Fibroblast of pulmonary artery (primary cell): ENCODE measurements at regions not wholly inside any gene's neighbourhood (a gene's known extent, or its start where the extent isn't known, plus 50 kb on each side); places are given as distances from the start of the nearest gene placed in this dataset.

Experiments
- DNase-seq: peaks from one replicate; pipeline ENCODE4 v3.0.0-alpha.2; 2010; ENCODE audit warnings: low read depth
- H3K4me3 ChIP-seq: replicated peaks from 2 replicates; pipeline ENCODE4 v1.5.1; 2011; ENCODE audit warnings: low read depth, mild to moderate bottlenecking, control low read depth, low read length, moderate library complexity
- TF ChIP-seq, protein P1 (sequence below): IDR thresholded peaks from 2 replicates; pipeline ENCODE4 v1.5.1; 2011; ENCODE audit warnings: mild to moderate bottlenecking, control low read depth, low read length, inconsistent platforms; ENCODE audit errors: missing control alignments

DNA sequence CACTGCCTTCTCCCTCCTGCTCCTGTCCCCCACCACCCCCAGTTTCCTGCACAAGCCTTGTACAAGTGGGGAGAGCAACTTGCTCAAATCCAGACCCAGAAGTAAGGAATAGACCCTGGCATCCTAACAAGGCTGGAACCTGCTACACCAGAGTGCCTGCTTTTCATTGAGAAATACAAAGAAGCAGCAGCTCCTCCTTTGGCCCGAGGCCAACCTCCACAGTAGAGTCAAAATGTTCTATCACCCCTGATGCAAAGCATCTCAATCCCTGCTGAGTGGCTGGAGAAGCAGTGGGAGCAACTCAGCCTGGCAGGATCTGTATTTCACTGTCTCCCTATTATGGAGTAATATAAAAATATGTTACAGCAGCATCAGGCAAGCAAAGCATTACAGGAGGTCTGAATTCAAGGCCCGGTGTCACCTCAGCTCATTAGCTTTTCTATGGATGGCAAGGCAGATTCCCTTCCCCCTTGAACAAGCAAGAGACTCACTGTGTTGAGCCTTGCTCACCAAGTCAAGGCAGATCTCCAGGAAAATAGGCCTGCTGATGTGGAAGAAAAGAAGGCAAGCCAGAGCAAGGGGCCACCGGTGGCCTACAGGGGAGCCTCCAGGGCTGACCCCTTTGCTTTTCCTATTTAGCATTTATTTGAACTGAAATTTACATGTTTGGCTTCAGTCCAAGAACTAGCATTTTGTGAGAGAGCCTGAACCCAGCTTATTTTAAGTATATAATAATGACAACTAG is 186.3 kb upstream of the EGLN3 start:
- DNase-seq: no peak
- no peak overlapping the region for H3K4me3 ChIP-seq
- TF ChIP-seq, protein P1, sequence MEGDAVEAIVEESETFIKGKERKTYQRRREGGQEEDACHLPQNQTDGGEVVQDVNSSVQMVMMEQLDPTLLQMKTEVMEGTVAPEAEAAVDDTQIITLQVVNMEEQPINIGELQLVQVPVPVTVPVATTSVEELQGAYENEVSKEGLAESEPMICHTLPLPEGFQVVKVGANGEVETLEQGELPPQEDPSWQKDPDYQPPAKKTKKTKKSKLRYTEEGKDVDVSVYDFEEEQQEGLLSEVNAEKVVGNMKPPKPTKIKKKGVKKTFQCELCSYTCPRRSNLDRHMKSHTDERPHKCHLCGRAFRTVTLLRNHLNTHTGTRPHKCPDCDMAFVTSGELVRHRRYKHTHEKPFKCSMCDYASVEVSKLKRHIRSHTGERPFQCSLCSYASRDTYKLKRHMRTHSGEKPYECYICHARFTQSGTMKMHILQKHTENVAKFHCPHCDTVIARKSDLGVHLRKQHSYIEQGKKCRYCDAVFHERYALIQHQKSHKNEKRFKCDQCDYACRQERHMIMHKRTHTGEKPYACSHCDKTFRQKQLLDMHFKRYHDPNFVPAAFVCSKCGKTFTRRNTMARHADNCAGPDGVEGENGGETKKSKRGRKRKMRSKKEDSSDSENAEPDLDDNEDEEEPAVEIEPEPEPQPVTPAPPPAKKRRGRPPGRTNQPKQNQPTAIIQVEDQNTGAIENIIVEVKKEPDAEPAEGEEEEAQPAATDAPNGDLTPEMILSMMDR: no peak

DNA sequence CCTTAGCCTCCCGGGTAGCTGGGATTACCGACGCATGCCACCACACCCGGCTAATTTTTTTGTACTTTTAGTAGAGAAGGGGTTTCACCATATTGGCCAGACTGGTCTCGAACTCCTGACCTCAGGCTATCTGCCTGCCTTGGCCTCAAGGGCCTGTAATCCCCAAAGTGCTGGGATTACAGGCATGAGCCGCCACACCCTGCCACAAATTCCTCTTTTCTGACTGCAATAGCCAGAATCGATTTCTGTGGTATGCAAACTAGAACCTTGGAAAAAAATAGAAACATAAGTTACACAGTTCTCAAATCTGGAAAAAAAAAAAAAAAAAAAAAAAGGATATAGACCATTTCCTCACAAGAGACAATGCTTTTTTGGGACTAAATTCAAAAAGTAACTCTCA is 184.6 kb upstream of the EGLN3 start:
- no peak overlapping the region for H3K4me3 ChIP-seq
- DNase-seq: no peak
- TF ChIP-seq, protein P1: no peak

DNA sequence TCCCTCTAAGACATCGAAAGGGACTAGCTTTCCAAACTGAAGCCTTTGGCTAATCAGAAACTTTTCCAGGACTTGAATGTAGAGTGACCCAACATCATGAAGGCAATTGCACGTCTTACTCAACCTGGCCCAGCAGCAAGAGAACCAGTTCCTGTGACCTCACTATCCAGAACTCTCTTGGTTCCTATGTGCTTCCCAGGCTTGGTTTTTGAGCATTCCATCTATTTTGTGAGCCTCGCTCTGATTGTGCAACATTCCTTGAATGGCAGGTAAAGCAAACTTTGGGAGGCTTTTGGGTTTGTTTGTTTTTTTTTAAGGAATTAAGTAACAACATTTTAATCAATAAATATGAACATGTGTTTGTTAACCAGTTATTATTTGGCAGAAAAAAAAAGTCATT is 183.6 kb upstream of the EGLN3 start:
- H3K4me3 ChIP-seq: no peak overlapping the region
- no peak for DNase-seq
- TF ChIP-seq, protein P1: no peak

DNA sequence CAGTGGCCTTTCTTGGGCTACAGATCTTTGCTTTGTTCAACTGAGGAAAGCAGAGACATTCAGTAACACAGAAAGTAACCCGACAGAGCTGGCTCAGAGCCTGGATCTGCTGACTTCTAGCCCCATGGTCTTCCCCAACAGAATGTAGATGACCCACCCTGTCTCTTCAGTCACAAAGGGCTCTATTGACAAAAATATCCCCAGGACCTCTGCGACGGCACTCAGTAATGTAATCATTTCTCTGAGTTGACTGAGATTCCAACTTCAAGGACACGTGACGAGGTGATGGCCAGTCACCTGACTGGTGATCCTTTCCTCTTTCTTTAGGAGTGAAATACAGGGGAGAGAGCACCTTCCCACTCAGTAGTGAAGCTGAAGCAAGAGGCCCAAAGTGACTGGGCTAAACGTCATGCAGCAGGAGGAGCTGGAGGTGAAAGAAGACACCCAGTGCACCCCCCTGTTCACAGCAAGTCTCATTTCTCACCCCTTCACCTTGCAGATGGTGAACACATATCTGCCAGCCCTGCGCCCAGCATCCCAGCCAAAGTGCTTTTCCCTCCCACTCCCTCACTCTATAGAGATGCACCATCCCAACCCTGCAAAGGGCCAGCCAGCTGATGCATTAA is 179.2 kb upstream of the EGLN3 start:
- no peak for DNase-seq

DNA sequence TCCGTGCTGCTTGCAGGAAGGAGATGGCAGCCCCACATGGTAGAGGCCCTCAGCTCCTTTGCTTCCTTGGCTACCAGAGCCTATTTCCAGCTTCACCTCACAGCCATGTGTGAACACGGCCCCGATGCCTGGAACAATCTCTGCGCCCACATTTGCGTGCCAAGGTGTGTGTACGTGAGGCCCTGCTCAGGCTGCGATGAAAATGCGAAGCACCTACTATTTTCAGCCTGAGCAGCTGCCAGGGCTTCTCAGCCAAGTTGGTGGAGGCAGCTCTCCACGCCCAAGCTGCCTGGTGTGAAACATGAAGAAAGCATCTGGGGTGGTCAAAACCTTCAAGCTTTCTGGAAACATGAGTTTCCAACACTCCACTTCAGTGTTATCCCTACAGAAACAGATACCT is 177.8 kb upstream of the EGLN3 start:
- H3K4me3 ChIP-seq: no peak overlapping the region
- TF ChIP-seq, protein P1: no peak
- no peak for DNase-seq

More for the DNA sequence above, 179.2 kb upstream of the EGLN3 start:
- H3K4me3 ChIP-seq: no peak overlapping the region
- TF ChIP-seq, protein P1: no peak

- TF ChIP-seq, protein P1: no peak
- DNase-seq: no peak
- H3K4me3 ChIP-seq: no peak overlapping the region
Observed at GRCh38 chr14:34126586-34126985, 175.7 kb upstream of the EGLN3 start.
